Panc1 (cell line): ENCODE measurements at regions not wholly inside any gene's neighbourhood (a gene's known extent, or its start where the extent isn't known, plus 50 kb on each side); places are given as distances from the start of the nearest gene placed in this dataset.

Experiments used
- ATAC-seq: fragments of 200-7000 bp; cut with Tn5 transposase; 2 replicates; pipeline ENCODE4 v1.9.1; 2020; ENCODE audit warnings: mild to moderate bottlenecking, moderate library complexity
- BruUV-seq: library from RNA; stranded (reverse); fragments of 400-500 nt; replicated peaks from 2 replicates; lab custom pipeline; 2021; lab: Mats Ljungman, UMichigan
- CTCF ChIA-PET: fragments of 300-600 bp; sonication (Branson Sonifier 250); formaldehyde crosslinking; loops from one replicate; lab custom pipeline; 2022; ENCODE audit warnings: antibody characterized with exemption; lab: Charles Lee
- POLR2A ChIA-PET: fragments of 300-600 bp; sonication (Branson Sonifier 250); formaldehyde crosslinking; loops from one replicate; lab custom pipeline; 2022; ENCODE audit warnings: antibody characterized with exemption; lab: Charles Lee
- DNase-seq: peaks from one replicate; pipeline ENCODE4 v3.0.0-alpha.2; 2010; ENCODE audit warnings: low read depth, low spot score
- H3K27ac ChIP-seq: 2 replicates; pipeline ENCODE4 v1.5.1; 2011; ENCODE audit warnings: mild to moderate bottlenecking, low read length, inconsistent platforms
- H3K27me3 ChIP-seq: fragments of 200-500 bp; sonication (Bioruptor generic); 2 replicates; pipeline ENCODE4 v1.6.0; 2014; ENCODE audit warnings: low read length, inconsistent platforms; ENCODE audit not compliant: control insufficient read depth, insufficient read depth
- H3K36me3 ChIP-seq: fragments of 200-500 bp; sonication (Bioruptor generic); 2 replicates; pipeline ENCODE4 v1.5.1; 2014; ENCODE audit warnings: inconsistent platforms, mild to moderate bottlenecking, low read length, moderate library complexity; ENCODE audit not compliant: control insufficient read depth, insufficient read depth
- H3K4me1 ChIP-seq: 2 replicates; pipeline ENCODE4 v1.5.1; 2011; ENCODE audit warnings: inconsistent platforms, mild to moderate bottlenecking, low read length, moderate library complexity; ENCODE audit not compliant: control insufficient read depth, insufficient read depth
- H3K4me3 ChIP-seq, 2 experiments: 2 replicates each; pipeline ENCODE4 v1.5.1; 2011 to 2012; ENCODE audit warnings: low read depth in 2 of 2, low read length in 2 of 2, mild to moderate bottlenecking in 2 of 2, inconsistent platforms in 1 of 2, moderate library complexity in 1 of 2
- H3K9me3 ChIP-seq: fragments of 200-500 bp; sonication (Bioruptor generic); 2 replicates; pipeline ENCODE4 v1.5.1; 2014; ENCODE audit warnings: low read depth, mild to moderate bottlenecking, inconsistent platforms, low read length, moderate library complexity; ENCODE audit not compliant: control insufficient read depth, insufficient read depth
- CTCF ChIP-seq: fragments of 450-650 bp; IDR thresholded peaks from 2 replicates; pipeline ENCODE4 v1.5.1; 2017; ENCODE audit warnings: mild to moderate bottlenecking
- POLR2AphosphoS5 ChIP-seq: IDR thresholded peaks from 2 replicates; pipeline ENCODE4 v1.6.1; 2012; ENCODE audit warnings: mild to moderate bottlenecking, low read depth, low read length, moderate library complexity
- REST ChIP-seq, 2 experiments: IDR thresholded peaks; 2 replicates each; pipeline ENCODE4 v1.6.1; 2011 to 2012; ENCODE audit warnings: low read depth in 2 of 2, control low read depth in 1 of 2, low read length in 1 of 2, mild to moderate bottlenecking in 1 of 2, moderate library complexity in 1 of 2; ENCODE audit not compliant: insufficient read depth in 1 of 2
- SIN3A ChIP-seq: IDR thresholded peaks from 2 replicates; pipeline ENCODE4 v1.6.1; 2012; ENCODE audit warnings: low read depth, mild to moderate bottlenecking, low read length, moderate library complexity, borderline replicate concordance; ENCODE audit not compliant: insufficient read depth
- TCF7L2 ChIP-seq: IDR thresholded peaks from 2 replicates; pipeline ENCODE4 v1.6.1; 2011; ENCODE audit warnings: mild to moderate bottlenecking, low read depth, low read length, inconsistent platforms
- in situ Hi-C: cut with HindIII; loops from 2 replicates; pipeline ENCODE4 v1.10.0; 2016; ENCODE audit warnings: low sequenced_read_pairs, low pct_unique_long_range_greater_than_20kb
- intact Hi-C: fragments of 100-400 bp; cut with micrococcal nuclease; formaldehyde crosslinking; loops from one replicate; pipeline ENCODE4 v1.10.0; 2022; ENCODE audit not compliant: unreplicated experiment

DNA sequence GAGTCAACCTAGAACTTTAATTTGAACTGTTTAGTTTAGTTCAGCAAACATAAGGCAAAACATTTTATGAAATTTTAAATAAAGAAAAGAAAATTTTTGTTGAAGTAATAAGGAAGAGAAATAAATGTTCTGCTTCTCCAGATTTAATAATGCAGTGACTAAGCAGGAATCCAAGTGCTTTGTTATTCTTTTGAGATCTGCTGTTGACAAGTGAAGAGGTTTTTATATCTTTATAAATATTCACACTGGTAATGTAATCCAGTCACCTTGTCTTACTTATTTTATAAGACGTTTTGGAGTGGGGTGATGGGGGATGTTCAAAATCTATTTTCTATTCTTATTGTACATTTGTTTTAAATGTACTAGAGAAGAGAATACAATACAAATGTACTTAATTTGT, 725.9 kb upstream of the CCDC179 start:
- in situ Hi-C loops (no loop called here), intact Hi-C loops (no loop called here)
- Histone ChIP-seq H3K9me3 (no peaks in the 10 kb centered on the region), H3K27ac (no peak overlapping the region), H3K4me3 (no peak overlapping the region), H3K4me1 (no peaks in the 10 kb centered on the region), H3K27me3 (no peaks in the 10 kb centered on the region), H3K36me3 (no peaks in the 10 kb centered on the region)
- TF ChIP-seq SIN3A (no peak), CTCF (no peak), TCF7L2 (no peak), REST (IDR thresholded peaks at IDR 0.05; ENCODE audit: insufficient read depth in 1 of 2, low read depth in 2 of 2, low read length in 1 of 2) (no peak), POLR2AphosphoS5 (no peak)
- no peak for DNase-seq
- POLR2A ChIA-PET = no interaction called here
- no peak for ATAC-seq
- no TSS peak for BruUV-seq
- CTCF ChIA-PET = no interaction called here

DNA sequence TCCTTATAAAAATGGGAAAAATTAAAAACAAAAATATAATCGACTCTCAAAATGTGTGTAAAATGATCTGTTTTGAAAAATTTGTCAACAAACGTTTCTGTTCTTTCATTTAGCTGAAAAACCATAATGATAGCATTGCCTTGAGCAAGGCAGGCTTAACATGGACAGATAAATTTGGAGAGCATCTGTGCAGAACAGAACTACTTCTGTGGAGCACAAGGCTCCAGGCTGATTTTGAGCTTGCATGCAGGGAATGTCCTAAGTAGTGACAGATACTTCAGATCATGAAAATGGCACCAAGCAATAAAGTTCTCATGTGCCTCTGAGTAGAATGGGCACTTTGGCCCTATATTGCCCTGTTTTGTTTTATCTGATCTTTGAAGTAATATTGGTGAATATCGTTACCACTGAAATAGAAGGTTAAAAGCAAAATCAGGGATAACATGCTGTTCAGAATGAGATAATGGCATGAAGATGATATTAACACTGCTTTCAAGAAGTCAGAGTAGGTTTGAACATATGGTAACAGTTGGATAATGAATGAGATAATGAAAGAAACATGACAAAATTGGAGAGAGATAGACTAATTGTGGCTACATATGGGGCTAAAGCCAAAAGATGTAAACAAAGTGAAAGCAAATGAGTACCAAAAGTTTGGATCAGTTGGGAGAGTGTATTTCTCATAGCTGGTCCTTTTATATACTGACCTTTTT, 730.5 kb upstream of the CCDC179 start:
- CTCF ChIA-PET = no interaction called here
- no TSS peak for BruUV-seq
- no peaks in the 10 kb centered on the region for H3K9me3 ChIP-seq
- H3K27ac ChIP-seq = no peak overlapping the region
- in situ Hi-C loops (no loop called here), intact Hi-C loops (no loop called here)
- no peak for DNase-seq
- no peak for ATAC-seq
- POLR2A ChIA-PET = no interaction called here
- H3K4me1 ChIP-seq = no peaks in the 10 kb centered on the region
- no peaks in the 10 kb centered on the region for H3K36me3 ChIP-seq
- no peak overlapping the region for H3K4me3 ChIP-seq
- H3K27me3 ChIP-seq = no peaks in the 10 kb centered on the region
- TF ChIP-seq SIN3A = no peak

- no peak for TF ChIP-seq SIN3A
- no peak for TF ChIP-seq TCF7L2
- TF ChIP-seq POLR2AphosphoS5 = no peak
- TF ChIP-seq CTCF = no peak
- TF ChIP-seq REST (IDR thresholded peaks at IDR 0.05; ENCODE audit: insufficient read depth in 1 of 2, low read depth in 2 of 2, low read length in 1 of 2) = no peak
- Histone ChIP-seq H3K27ac (no peak overlapping the region), H3K4me1 (no peaks in the 10 kb centered on the region), H3K27me3 (no peaks in the 10 kb centered on the region), H3K9me3 (no peaks in the 10 kb centered on the region), H3K4me3 (no peak overlapping the region), H3K36me3 (no peaks in the 10 kb centered on the region)
- POLR2A ChIA-PET = no interaction called here
- intact Hi-C loops = no loop called here
- ATAC-seq (no peak), DNase-seq (no peak)
- BruUV-seq = no TSS peak
- CTCF ChIA-PET = no interaction called here
- in situ Hi-C loops = no loop called here
Measured at GRCh38 chr11:23594755-23595154, 734.5 kb upstream of the CCDC179 start.
